H1 (cell line): ENCODE measurements at regions not wholly inside any gene's neighbourhood (a gene's known extent, or its start where the extent isn't known, plus 50 kb on each side); places are given as distances from the start of the nearest gene placed in this dataset.

Source experiments
- TF ChIP-seq, protein P1 (sequence below): IDR thresholded peaks from 2 replicates; pipeline ENCODE4 v1.6.1; 2011; ENCODE audit warnings: low read depth, mild to moderate bottlenecking, low read length; ENCODE audit not compliant: insufficient read depth

- TF ChIP-seq, protein P1, sequence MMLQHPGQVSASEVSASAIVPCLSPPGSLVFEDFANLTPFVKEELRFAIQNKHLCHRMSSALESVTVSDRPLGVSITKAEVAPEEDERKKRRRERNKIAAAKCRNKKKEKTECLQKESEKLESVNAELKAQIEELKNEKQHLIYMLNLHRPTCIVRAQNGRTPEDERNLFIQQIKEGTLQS = no peak
Measured at GRCh38 chr15:34651997-34652725, 68.7 kb upstream of the GOLGA8B start (continued).
